HK-2 (cell line): ENCODE measurements at regions not wholly inside any gene's neighbourhood (a gene's known extent, or its start where the extent isn't known, plus 50 kb on each side); places are given as distances from the start of the nearest gene placed in this dataset.

Source experiments
- DNase-seq: peaks from one replicate; pipeline ENCODE4 v3.0.0-alpha.2; 2018; ENCODE audit not compliant: unreplicated experiment

DNA sequence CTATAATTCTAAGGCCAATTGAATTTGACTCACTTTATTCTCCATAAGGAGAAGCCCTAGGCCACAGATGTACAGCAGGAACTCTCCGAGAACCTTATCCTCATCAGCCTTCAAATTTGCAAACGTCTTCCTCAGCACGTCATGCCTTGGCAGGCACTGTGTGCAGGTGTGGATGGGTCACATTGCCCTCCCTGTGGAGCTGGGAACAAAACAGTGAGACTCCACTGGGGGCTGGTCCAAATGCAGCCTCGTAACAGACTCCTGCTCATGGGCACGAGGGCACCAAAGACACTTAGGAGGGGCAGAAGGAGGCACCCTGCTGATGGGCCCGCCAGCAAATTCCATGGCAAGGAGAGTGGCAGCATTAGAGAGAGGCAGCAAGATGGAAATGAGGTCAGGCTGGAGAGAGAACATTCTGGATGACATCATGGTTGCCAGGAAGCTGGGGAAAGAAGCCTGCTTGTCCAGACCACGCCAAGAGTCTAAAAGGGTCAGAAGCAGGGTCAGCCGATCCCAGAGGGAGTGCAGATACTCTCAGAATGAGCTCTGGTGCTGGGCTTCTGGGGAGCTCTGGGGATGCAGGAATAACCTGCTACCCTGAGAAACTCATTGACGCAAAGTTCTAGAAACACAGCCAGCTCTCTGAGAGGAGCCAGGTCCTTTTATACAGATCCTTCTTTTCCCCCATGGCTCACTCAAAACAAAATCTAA is 242.2 kb downstream of the B3GLCT start:
- DNase-seq, result no peak

DNA sequence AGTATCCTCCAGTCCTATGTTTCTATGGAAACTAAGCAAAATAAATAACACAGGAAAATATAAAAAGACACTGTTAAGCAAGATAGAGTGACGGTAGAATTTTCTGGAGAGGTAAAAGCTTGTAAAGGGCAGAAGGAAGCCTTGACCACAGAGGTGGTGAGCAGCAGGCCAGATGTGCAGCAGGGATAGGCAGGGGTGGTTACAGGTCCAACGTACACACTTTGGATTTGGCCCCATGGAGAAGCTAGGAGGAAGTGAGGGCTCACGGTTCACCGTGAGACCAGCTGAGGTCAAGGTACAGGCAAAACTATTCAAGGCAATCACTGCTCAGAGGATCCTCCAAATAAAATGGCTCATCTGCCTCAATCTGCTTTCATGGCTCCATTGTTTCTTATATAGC is 242.8 kb downstream of the B3GLCT start:
- DNase-seq, result no peak

DNA sequence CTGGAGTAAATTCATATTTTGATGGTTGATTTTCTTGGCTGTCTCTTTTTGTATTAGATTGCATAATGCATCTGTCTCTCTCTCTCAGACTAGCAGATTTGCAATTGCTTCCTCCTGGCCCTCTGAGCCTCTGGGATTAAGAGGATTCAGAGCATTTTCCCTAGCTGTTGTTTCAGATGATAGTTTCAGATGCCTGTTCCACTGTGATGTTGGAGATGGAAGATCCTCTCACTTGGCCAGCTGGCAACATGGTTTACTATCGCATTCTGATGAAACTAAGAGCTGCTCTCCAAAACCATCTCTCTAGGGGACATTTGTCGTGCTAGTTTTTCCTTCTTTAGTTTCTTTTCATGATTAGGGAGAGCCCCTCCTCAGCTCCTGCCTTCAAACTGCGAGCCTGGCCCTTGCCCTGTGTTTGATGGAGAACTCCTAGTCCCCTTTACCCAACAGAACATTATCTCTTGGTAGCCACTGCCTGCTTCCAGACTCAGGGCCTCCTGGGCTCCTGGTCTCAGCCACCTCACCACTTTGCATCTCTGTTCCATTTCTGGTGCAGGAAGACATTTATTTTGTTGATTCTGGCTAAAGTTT is 244.6 kb downstream of the B3GLCT start:
- no peak for DNase-seq

DNA sequence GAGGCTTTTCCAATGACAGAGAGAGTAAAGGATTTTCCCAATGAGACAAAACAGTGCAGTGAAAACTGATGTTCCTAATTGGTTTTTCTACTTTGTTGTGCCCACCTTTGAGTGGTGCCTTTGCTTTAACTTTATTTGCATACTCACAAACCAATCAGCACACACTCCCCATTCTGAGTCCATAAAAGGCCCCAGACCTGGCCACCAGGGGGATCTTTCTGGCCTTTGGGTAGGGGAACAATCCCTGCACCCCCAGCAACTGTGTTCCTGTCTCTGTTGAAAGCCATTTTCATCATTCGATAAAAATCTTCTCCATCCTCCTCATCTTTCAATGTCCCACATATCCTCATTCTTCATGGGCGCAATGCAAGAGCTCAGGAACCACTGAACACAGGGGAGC is 252.8 kb downstream of the B3GLCT start:
- DNase-seq, result no peak

DNA sequence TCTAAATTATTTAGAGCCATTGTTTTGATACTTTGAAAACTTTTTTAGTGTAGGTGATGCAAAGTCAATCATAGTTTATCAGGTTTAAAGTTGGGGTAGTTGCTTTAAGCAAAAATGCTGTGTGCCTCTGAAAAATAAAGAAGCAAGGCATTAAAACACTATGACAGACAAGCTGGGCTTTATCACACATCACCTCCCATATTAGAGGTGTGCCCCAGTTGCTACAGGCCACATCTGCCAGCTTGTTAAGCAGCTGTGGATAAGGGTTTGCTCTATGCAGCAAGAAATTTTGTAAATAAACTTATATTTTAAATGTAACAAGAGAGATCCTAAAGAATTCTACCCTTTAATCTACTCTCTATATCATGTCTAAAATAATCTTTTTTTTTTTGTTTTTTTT is 255.8 kb downstream of the B3GLCT start:
- DNase-seq, result no peak

DNA sequence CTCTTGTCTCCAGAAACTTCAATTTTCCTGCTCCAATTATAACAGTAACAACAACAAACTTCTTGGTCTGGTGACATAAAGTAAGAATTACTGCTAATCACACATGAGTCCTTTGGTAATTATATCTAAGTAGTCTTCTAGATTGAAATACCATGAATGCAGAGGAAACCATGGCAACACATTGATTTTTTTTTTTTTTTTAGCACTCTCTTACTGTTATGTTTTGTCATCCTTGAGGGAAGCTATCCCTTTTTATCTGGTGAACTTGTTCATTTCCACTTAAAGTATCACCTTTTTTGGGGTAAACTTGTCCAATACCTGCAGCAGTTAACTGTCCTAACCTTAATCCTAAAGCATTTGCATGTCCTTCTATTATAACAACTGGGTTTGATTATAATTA is 256.3 kb downstream of the B3GLCT start:
- no peak for DNase-seq

DNA sequence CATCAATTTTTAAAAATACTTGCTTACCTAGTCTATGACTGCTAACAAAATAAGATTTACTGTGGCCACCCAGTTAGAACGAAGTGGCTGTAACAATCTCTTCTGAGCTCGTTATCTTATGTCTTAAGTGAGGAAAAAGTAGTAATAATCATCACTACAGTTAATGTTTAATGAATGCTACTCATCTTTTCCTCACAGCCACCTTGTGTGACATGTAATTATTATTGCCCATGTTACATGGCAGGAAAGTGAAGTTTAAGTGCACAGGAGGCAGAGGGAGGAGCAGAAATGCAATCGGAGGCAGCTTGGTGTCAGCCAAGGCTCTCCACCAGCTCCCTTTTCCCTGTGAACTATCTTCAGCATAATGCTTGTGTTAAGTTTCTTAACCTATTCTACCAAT is 260.3 kb downstream of the B3GLCT start:
- no peak for DNase-seq

DNA sequence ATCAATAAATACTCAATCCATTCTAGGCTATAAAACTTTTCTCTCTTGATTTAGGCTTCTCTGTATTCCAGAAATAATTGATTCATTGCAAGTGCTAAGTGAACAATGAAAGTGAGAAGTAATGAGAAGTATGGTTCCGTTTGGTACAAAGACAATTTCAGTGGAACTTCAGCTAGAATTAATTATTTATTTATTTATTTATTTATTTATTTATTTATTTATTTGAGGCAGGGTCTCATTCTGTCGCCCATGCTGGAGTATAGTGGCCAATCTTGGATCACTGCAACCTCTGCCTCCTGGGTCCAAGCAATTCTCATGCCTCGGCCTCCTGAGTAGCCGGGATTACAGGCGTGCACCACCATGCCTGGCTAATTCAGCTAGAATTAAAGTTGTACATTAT is 262.1 kb downstream of the B3GLCT start:
- no peak for DNase-seq

DNA sequence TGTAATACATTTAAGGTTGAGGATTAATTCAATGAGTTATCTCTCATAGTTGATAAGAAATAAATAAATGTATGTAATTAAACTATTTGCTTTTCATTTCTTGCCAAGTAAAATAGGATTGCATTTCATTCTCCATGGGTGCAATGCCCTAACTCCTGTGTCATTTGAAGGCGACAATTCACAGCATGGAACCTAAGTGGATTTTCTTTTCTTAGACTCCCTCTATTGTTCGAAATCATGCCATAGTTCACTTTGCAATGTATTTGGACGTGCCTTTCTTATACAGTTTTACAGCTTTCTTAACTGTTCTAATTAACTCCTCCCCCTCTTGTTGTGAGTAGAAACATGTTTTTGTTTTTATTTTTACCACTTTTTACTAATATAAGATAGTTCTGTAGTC is 263.0 kb downstream of the B3GLCT start:
- no peak for DNase-seq

DNA sequence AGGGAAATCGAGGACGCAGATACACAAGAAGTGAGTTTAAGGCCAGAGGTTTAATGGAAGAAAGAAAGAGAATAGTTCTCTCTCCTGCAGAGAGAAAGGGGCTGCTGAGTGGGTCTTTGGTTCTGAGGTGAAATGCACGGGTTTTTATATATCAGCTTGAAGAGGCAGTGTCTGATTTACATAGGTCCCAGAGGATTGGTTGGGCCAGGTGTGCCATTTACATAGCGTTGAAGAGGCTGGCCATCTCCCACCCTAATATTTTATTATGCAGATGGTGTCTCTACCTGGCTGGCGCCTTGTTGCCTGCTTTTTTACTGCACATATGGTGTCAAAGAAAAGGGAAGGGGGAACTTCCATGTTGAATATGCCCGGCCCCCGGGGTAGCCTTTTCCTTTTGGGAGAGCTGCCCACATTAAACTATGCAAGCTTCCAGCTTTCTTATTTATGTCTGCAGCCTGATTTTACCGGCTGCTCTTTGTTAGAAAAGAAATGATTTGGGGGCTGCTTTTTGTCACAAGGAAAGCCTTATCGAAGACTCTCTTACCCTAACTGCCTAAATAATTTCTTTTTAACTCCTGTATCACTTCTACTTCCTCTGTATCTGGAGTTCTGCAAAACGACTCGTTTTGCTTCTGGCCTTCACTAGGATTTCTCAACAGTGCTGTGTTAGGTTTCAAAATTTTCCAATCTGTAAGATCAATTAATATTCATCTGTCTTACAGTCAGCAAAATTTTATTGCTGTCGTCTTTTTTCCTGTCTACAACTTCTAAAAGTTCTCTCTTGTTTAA is 268.5 kb downstream of the B3GLCT start:
- DNase-seq, result no peak

DNA sequence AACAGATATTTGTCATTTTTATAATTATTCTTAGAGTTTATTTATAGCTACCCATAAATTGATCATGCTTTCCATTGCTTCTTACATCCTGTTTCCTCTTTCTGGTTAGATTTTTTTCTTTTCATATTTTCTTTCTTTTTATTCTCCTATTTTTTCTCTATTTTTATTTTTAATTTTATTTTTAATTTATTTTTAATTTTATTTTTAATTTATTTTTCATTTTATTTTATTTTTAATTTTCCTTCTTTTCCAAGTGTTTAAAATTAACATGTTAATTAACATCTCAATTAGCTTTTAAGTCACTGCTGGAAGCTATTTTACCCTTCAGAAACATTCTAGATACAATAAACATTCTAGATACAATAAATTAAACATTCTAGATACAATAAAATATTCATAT is 269.6 kb downstream of the B3GLCT start:
- no peak for DNase-seq

DNA sequence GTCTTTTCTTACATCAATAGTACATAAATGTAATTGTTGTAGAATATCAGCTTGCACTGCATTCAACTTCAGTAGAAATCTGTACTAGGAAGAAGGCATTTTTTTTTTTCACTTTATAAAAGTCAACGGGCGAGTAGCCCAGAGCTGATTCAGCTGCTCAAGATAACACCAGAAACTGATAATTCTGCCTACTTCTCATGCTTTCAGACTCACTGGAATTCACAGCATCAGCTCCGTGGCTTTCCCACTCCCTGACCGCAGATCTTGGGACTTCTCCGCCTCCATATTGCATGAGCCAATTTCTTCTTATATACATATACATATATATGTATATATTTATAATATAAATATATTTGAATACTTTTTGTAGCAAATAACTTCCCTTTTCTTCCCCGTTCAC is 263.1 kb upstream of the RXFP2 start:
- DNase-seq, result no peak

DNA sequence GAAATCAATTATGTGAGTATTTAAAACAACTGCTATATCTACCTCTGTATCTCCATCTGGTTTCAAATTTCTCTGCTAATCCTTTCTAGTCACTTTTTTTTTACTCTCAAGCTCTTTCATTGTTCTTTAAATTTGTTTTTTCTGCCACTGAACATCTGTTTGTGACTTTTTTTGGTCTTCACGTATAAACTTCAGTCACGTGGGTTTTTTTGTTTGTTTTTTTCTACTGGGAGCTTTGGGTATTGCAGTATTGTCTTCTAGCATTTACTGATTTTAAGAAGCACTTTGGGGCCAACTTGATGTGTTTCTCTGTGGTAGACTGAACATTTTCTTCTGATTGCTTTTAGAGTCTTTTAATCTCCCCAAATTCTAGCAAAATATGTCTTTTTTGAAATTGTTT is 262.6 kb upstream of the RXFP2 start:
- DNase-seq, result no peak

DNA sequence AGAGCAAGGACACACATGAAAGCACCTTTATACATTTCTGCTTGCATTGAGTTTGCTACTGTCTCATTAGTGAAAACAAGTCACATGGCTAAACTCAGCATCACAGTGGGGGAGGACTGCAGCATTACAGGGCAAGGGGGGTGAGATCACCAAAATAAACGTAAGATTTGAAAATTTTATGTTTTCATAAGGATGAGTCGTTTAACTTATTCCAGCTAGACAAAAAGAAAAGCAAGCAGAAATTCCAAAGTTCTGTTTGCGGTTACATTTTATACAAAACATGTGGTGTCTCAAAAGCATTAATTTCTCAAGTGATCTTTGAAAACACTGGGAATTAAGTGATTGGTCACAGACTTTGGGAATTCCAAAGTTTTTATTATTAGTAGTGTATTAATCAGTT is 261.4 kb upstream of the RXFP2 start:
- no peak for DNase-seq

DNA sequence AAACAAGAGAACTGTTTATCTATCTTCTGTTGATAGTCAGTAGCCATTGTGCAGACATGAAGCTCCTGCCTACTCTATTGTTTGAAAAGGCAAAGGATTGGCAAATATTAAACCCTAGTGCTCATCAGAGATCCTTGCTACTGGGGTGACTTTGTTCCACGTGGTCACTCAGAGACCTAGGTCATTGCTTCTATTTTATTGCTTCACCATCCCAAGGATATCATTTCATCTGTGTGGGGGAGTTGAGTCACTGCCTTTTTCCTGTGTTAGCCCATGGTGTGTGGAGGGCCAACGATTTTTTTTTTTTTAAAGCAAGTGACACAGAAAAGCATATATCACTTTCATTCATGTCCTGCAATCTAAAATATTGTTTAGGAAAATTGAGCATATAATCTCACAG is 254.1 kb upstream of the RXFP2 start:
- no peak for DNase-seq

DNA sequence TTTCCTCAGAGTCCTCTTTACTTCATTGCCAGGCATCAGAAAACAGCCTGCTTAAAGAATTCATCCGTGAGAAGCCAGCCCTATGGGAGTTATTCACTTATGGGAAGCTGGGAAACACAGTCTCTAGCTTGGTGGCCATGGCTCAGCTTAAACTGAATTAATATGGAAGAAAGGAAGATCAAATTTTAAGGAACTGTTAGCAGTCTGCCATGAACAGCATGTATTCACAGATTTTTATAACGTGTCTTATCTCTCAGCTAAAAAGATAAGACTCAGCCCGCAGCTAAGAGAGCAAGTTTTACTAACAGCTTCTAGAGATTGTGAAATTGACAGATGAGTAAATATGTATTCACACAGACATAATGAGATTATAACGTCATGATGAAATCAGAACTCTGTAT is 253.7 kb upstream of the RXFP2 start:
- DNase-seq, result no peak

DNA sequence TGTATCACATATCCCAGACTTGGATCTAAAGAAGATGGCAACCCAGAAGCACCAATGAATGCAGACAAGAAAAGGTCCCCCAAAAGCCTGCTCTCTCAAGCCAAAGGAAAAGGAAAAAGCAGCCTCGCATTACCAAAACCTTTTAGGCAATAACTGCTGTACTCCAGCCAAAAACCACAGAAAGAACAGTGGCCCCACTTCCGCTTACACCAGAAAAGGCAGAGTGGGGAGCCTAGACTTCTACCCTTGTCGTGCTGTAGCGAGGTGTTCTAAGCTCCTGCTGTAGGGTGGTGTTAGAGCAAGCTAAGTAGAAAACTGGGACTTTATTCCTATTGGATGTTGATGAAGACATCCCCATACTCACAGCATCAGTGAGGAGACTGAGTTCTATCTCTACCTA is 244.0 kb upstream of the RXFP2 start:
- DNase-seq, result no peak

DNA sequence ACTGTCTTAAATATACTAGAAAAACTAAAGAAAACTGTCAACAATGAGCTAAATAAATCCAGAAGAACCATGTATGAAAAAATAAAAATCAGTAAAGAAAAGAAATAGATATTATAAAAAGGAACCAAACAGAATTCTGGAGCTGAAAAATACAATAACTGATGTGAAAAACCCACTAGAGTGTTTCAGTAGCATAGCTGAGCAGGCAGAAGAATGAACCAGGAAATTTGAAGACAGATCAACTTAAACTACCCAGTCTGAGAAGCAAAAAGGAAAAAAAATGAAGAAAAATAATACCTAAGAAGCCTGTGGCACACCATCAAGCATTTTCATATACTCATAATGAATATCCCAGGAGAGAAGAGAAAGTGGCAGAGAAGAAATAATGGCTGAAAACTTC is 240.1 kb upstream of the RXFP2 start:
- no peak for DNase-seq

DNA sequence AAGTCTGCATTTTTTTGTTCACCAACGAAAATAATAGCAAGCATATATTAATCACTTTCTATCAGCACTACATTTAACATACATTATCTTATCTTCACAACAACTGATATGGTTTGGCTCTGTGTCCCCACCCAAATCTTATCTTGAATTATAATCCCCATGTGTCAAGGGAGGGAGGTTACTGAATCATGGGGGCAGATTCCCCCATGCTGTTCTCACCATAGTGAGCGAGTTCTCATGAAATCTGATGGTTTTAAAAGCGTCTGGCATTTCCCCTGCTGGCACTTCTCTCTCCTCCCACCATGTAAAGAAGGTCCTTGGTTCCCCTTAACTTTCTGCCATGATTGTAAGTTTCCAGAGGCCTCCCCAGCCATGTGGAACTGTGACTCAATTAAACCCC is 235.7 kb upstream of the RXFP2 start:
- no peak for DNase-seq

DNA sequence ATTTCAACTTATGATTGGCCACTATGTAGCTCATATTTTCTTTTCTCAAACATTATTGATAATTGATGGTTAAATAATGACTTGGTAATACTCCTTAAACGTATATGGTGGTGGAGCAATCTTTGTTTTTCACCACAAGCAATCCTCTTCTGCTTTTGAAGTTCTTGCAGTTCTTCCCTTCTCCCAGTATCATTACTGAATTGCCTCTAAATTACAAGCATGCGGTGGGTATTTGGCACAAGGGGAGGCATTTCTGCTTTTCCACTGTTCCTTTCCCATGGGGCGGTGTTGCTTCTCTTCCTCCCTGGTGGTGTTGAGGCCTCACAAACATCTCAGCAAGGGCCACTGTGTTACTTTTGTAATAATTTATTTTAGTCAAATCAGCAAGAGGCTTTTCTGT is 234.4 kb upstream of the RXFP2 start:
- DNase-seq, result no peak

DNA sequence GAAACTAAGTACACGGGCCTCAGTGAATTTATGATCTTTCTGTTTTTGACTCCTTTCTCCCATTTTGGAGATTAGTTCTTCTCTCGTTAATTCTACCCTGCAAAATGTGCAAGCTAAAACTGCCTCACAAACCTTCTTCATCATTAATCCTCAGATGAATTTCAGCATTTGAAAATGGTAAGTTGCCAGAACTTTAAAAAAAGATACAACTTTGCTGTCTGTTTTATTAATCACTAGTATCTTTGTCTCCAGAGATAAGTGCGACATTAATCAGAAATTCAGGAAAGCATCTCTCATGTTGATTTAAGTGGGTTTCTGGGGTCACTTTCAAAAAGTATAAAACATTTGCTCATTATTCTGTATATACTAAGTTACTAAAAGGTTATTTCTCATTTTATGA is 227.0 kb upstream of the RXFP2 start:
- no peak for DNase-seq

DNA sequence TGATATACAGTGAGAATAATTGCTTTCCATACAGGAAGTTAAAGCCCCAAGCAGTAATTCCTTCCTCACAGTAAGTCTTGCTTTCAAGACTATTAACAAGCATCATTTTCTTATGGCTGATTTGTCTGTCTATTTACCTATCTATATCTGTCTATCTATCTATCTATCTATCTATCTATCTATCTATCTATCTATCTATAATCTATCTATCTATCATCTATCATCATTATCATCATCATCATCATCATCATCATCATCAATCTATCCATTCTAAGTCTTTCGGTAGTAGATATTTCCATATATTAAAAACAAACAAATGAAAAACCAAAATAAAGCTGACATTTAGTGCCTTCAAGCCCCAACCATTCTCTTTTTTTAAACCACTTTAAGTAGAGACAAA is 224.4 kb upstream of the RXFP2 start:
- no peak for DNase-seq

DNA sequence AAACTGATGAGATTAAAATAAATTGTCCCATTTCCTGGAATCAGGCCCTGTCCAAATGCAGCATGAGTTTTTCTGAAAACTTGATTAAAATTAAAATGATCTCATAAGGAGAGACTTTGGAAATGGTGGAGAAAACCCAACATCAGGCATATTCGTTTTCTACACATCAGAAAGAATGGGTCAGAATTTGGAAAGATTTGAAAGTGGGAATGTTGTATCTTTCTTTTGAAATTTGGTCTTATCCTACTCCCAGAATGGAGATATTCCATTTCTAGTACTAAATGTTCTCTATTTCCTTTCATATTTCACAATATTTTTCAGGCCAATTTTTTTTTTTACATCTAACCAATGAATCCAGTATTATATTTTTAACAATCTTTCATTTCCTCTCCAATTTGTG is 223.9 kb upstream of the RXFP2 start:
- DNase-seq, result no peak
